Sigmoid colon (tissue), 4 donors: ENCODE measurements at regions not wholly inside any gene's neighbourhood (a gene's known extent, or its start where the extent isn't known, plus 50 kb on each side); places are given as distances from the start of the nearest gene placed in this dataset.
"Not testable (repeated sequence)": the region's sequence is repeated elsewhere in the genome, so short reads cannot be mapped to it uniquely, and the experiment has no call there.

Experiments
- EP300 ChIP-seq, 4 donors: sonication (generic); formaldehyde crosslinking; IDR thresholded peaks; one replicate each; pipeline ENCODE4 v1.6.1; 2017; ENCODE audit warnings: antibody characterized with exemption in 4 of 4
- POLR2A ChIP-seq, 2 donors: fragments of 450-650 bp; IDR thresholded peaks; one replicate each; pipeline ENCODE4 v1.6.1; 2016; ENCODE audit warnings: antibody characterized with exemption in 2 of 2, mild to moderate bottlenecking in 2 of 2, moderate library complexity in 2 of 2
- POLR2AphosphoS5 ChIP-seq, 4 donors: sonication (generic); formaldehyde crosslinking; IDR thresholded peaks; one replicate each; pipeline ENCODE4 v1.6.1; 2017; ENCODE audit warnings: antibody characterized with exemption in 4 of 4
- TF ChIP-seq, protein P1 (sequence below), 4 experiments: fragments of 450-650 bp in 3 of 4; fragments of 200-600 bp in 1 of 4; IDR thresholded peaks; one replicate each; pipeline ENCODE4 v1.5.1; 2016 to 2019; ENCODE audit warnings: antibody characterized with exemption in 4 of 4, mild to moderate bottlenecking in 3 of 4, moderate library complexity in 2 of 4

DNA sequence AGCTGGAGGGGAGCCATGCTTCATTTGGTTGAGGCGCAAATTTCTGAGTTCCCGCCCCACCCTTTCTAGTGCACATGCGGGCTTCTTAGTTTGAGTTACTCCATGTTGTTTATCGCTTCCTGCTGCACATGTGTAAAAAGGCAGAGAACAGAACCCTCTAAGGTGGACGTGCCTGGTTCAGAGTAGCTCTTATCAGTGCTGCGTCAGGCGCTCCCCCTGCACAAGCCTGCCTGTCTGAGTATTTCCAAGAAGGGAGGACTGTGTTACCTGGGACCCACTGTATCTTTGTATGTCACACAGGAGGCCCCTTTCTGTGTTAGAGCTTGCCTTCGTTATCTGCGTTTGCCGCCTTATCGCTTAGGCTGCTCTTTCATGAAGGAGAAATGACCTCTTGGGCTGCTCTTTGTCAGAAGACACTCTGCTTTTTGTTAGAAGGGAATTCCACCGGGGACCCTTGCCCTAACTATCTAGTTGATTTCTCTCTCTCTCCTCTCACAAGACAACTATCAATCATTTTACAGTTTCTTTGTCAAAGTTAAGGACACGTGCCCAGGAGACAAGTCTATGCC, 532.1 kb downstream of the TGIF2LX start:
- TF ChIP-seq POLR2AphosphoS5, EP300, POLR2A (IDR thresholded peaks at IDR 0.05): not testable (repeated sequence)
- TF ChIP-seq, protein P1, sequence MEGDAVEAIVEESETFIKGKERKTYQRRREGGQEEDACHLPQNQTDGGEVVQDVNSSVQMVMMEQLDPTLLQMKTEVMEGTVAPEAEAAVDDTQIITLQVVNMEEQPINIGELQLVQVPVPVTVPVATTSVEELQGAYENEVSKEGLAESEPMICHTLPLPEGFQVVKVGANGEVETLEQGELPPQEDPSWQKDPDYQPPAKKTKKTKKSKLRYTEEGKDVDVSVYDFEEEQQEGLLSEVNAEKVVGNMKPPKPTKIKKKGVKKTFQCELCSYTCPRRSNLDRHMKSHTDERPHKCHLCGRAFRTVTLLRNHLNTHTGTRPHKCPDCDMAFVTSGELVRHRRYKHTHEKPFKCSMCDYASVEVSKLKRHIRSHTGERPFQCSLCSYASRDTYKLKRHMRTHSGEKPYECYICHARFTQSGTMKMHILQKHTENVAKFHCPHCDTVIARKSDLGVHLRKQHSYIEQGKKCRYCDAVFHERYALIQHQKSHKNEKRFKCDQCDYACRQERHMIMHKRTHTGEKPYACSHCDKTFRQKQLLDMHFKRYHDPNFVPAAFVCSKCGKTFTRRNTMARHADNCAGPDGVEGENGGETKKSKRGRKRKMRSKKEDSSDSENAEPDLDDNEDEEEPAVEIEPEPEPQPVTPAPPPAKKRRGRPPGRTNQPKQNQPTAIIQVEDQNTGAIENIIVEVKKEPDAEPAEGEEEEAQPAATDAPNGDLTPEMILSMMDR (IDR thresholded peaks at IDR 0.05), result not testable (repeated sequence)
